HG02571 (cell line): ENCODE measurements at regions not wholly inside any gene's neighbourhood (a gene's known extent, or its start where the extent isn't known, plus 50 kb on each side); places are given as distances from the start of the nearest gene placed in this dataset.
"Not testable (repeated sequence)": the region's sequence is repeated elsewhere in the genome, so short reads cannot be mapped to it uniquely, and the experiment has no call there.

Experiments
- ATAC-seq: cut with Tn5 transposase; IDR thresholded peaks from one replicate; pipeline ENCODE4 v1.9.1; 2021; ENCODE audit warnings: mild to moderate bottlenecking, moderate library complexity; ENCODE audit not compliant: unreplicated experiment

- ATAC-seq: no peak
Measured at GRCh38 chr10:28733245-28733644, 55.9 kb downstream of the BAMBI start.

GRCh38 chr10:28733647-28734046 lies 56.3 kb downstream of the BAMBI start:
- ATAC-seq: no peak

DNA sequence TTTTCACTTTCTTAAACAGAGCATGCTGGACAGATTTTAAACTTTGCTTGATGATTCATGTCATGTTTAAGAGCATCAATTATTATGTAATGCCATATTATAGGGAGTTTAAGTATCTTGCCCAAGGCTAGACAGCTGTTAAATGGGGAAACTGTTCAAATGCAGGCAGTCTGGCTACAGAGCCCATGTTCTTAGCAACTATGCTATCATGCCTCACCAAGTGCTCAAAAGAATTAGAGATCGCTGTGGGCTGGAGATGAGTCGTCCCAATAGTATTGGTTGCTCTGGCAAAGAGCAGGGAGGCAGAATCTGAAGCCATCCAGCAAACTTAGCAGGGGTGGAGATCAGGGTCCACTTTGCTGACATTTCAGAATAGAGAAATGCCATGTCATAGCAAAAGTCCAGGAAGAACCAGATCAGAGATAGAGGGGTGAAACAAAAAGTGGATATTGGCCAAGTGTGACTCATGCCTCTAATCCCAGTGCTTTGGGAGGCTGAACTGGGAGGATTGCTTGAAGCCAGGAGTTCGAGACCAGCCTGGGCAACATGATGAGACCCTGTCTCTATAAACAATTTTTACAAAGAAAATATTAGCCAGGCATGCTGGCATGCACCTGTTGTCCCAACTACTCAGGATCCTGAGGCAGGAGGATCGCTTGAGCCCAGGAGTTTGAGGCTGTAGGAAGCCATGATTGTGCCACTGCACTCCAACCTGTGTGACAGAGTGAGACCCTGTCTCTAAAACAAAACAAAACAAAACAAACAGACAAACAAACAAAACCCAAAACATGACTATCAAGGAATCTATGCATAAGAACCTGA lies 57.8 kb downstream of the BAMBI start:
- ATAC-seq: no peak

DNA sequence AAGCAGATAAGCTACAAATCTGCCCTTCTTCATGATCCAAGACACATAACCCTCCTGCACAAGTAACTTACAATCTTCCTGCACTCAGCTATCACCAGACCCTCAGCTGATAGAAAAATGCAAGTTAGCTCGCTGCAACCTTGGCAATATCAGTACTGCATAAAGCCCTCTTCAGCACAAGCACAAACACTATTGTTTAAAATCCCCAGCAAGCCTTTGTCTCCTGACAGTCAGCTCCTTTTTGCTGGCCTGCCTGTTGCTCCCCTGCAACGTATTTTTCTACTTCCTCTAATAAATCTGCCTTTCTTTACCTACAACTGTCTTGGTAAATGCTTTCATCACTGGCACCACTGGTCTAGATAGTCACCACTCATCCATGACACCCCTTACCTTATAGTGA lies 59.8 kb downstream of the BAMBI start:
- ATAC-seq: no peak

- no peak for ATAC-seq
Measured at GRCh38 chr10:28738200-28738599, 60.9 kb downstream of the BAMBI start.

DNA sequence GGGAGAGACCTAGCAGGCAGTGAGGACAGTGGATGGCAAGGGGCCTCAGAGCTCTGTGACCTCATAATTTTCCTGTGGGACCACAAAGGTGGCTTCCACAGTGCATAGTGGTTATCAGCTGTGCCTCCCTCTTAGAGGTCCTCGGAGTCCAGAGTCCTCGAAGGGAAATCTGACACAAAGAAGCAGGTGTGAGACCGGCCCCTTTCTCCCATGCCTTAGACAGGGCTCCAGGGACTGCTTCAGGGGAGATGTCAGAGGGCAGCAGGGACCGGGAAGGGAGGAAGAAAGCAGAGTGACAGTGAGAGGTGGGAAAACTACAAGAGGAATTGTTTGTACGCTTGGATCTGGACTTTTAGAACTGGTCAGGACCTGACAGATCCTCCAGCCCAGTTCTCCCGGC lies 66.3 kb downstream of the BAMBI start:
- no peak for ATAC-seq

- no peak for ATAC-seq
Measured at GRCh38 chr10:28744069-28744768, 66.9 kb downstream of the BAMBI start.

DNA sequence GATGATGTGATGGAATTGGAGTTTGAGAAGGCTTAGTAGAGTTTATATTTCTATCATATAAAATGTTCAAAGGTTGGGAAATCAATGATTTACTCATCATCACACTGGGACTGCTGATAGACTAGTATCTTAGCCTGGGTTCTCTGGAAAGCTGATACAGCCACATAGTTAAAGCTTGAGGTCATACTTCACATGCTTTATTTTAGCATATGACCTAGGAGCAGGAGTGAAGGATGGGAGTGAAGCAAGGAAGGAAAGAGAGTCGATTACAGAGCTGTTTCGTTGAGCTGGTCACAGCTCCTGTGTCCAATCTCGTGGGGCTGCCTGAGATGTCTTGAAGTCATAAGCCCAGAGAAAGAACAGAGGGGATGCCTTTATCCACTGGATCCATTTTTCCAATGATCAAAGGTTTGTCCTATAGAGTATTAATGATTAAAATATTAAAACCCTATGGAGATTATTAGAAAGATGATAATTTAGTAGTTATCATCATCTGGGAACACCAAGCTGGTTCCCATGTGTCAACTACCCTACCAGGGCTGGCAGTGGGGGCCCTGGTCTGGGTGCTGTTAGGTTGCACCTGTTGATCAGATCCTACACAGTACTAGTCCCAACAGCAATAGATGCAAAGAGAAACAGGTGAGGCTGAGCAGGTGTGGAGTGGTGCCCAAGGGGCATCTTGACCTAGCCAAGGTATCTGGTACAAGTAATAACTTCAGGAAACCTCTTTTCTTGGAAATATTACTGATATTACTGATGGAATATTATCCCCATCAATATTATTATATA lies 77.8 kb downstream of the BAMBI start:
- ATAC-seq: no peak

DNA sequence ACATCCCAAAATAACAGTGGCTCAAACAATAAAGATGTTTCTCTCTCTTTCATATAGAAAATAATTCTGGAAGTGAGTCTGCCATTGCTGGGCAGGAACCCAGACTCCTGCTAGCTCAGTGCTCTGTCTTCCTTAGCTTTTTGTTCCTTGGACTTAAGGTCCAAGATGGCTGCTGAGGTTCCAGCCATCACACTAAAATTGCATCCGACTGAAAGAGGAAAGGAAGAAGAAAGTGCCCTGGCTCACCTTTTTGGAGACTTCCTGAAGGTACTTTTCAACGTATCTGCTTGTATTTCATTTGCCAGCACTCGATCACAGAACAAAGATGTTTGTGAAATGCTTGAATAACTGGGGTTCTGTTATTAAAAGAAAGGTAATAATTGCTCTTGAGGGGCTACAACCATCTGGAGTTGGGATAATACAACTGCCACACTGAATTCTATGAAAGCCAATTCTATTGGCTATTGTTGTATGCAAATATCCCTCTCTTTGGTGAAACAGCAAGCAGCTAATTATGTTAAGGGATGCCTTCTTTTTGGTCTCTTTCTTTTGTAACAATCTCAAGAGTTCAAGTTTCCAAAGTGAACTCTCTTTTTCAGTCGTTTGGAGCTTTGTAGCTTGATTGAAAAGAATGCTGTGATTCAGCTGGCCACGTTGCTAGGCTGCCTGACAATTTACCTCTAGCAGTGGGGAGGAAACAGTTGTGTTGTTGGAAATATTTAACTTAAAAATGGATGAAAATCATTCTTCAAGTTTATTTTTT lies 83.9 kb downstream of the BAMBI start:
- ATAC-seq: no peak

GRCh38 chr10:28763471-28764170 lies 86.3 kb downstream of the BAMBI start:
- ATAC-seq: no peak

DNA sequence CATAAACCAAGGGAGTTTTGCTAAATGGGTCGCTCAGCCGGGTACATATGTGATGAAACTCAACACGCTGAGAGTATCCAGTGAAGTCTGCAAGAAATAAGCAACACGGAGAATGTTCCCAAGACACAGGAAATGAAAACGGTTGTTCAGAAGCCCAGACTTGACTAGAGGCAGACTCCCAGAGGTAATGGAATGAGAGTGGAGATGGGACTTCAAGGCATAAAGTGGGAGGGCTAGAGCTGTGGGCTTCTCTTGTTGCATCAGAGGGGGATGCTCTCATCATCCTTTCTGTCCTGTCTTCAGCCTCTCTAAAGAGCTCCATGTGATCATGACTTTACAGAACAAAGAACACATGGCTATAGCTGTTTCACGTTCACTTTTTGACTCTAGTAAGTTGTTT lies 88.3 kb downstream of the BAMBI start:
- no peak for ATAC-seq

- no peak for ATAC-seq
Measured at GRCh38 chr10:28768227-28768626, 90.9 kb downstream of the BAMBI start.

DNA sequence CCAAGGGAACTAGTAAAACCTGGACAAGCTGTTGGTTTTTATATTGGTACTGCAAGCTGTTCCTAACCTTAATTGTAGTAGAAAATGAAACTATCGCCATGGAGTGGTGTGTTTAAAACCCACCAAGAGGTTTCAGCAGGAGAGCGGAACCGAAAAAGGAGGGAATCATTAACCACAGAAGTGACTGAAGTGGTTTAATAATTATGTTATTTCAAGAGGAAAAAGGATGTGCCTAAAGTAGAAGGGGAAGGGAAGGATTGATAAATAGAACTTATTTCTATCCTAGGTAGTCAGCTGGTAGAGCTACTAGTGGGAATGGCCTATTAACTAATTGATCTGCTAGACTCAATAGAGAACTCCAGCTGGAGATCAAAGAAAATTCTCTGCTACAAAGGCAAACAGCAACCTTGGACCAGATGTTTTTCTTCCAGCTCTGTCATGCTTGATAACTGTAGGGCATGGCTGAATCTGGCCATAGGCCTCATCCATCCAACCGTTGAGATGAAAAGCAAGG lies 91.8 kb downstream of the BAMBI start:
- ATAC-seq: no peak

DNA sequence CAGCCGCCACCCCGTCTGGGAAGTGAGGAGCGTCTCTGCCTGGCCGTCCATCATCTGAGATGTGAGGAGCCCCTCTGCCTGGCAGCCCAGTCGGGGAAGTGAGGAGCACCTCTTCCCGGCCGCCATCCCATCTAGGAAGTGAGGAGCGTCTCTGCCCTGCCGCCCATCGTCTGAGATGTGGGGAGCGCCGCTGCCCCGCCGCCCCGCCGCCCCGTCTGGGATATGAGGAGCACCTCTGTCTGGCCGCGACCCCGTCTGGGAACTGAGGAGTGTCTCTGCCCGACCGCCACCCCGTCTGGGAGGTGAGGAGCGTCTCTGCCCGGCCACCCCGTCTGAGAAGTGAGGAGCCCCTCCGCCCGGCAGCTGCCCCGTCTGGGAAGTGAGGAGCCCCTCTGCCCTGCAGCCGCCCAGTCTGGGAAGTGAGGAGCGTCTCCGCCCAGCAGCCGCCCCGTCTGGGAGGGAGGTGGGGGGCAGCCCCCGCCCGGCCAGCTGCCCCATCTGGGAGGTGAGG lies 94.3 kb downstream of the BAMBI start:
- not testable (repeated sequence) for ATAC-seq

DNA sequence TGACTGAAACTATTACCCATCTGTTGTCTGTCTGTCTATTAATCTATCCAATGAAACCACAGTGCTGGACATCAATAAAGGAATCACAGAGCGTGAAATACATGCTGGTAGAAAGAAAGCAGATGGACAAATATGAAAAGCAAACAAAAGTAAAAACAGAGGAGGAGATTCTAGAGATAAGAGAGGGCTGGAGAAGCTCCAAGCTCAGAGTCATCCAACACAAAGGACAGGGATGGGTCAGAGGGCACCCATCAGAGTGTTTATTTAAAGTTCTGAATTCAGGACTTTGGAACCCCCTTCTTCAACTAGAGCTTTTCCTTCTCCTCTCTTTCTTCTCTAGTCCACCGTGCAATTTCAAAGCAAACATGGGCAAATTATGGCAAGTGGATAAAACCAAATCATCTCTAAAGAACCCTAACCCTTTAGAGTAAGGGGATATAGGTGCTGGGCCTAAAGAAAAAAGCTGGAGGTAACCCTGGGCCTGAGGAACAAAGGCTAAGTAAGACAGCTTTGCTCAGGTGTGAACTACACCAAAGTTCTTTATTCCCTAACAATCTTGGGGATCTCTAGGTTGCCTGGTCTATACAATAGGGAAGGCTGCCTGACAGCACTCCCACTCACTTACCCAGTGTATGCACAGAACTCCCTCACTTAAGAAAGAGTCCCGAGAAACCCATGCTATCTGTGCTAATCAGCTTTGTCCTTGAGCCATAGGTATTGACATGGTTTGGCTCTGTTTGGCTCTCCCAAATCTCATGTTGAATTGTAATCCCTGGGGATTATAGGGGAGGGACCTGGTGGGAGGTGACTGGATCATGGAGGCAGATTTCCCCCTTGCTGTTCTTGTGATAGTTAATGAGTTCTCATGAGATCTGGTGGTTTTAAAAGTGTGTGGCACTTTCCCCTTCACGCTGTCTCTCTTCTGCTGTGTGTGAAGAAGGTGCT lies 97.0 kb downstream of the BAMBI start:
- ATAC-seq: no peak

- no peak for ATAC-seq
Measured at GRCh38 chr10:28775773-28776172, 98.5 kb downstream of the BAMBI start.

GRCh38 chr10:28776519-28776918 lies 99.2 kb downstream of the BAMBI start:
- ATAC-seq: no peak

DNA sequence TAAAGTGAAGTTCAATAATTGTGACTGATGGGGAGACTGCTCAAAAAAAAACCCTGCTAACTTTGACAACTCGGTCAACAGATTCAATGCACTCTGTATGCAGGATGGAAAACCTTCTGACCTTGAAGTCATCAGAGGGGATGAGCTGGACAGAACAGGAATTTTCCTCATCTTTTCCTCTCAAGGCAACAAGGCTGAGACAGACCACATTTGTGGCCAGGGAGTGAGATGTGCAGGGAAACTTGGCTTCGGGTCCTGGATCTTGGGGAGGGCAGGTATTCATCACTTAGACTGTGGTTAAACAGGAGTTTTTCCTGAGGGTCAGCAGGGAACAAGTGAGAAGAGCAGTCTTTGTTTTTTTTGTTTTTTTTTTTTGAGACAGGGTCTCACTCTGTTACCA lies 100.6 kb downstream of the BAMBI start:
- ATAC-seq: no peak

DNA sequence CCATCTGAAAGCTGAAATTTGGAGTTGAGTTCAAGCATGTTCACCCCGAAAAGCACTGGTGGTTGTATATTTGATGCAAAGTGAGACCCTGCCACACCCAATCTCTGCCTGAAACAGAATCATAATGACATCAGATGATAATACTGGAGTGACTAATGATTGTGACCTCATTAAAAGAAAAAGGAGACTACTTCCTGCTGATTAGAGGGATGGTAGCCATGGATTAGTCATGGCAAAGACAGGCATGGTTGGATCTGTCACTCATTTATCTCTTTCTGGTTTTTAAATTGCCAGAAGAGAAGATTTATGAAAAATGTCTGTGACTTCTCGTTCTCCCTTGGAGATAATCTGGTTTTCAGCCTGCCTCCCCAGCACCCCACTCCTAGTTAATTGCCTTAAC lies 101.2 kb downstream of the BAMBI start:
- no peak for ATAC-seq
